ENCODE measurements at regions not wholly inside any gene's neighbourhood (a gene's known extent, or its start where the extent isn't known, plus 50 kb on each side); places are given as distances from the start of the nearest gene placed in this dataset.
"Not testable (repeated sequence)": the region's sequence is repeated elsewhere in the genome, so short reads cannot be mapped to it uniquely, and the experiment has no call there.

- in situ Hi-C loops (cut with MboI; ENCODE audit: low sequenced_read_pairs), result no loop called here
Measured at GRCh38 chr12:105523164-105524057, 192.9 kb downstream of the C12orf75 start.

DNA sequence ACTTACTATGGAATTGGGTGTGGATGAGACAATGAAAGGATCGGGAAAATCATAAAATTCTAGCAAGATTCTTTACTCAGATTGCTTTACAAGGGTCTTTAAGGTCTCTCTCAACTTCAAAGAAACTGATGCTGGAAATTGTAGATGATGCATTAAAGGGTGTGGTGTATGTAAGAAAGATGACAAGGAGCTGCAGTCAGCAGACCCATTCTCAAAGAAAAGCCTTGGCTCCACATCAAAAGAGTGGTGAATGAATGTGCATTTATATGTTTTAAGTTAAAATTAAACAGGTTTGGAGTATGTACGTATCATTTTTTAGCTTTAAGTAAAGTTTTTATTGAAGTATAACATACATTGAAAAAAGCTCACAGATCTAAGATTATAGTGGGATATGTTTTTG lies 194.5 kb downstream of the C12orf75 start:
- in situ Hi-C loops (cut with MboI; ENCODE audit: low sequenced_read_pairs), result no loop called here

GRCh38 chr12:105534068-105534467 lies 203.6 kb downstream of the C12orf75 start:
- in situ Hi-C loops (cut with MboI; ENCODE audit: low sequenced_read_pairs), result no loop called here

DNA sequence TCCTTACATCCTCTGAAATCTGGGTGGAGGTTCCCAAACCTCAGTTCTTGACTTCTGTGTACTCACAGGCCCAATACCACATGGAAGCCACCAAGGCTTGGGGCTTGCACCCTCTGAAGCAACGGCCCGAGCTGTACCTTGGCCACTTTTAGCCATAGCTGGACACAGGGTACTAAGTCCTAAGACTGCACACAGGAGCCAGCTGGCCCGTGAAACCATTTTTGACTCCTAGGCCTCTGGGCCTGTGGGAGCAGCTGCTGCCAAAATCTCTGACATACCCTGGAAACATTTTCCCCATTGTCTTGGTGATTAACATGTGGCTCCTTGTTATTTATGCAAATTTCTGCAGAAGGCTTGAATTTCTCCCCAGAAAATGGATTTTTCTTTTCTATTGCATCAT lies 204.5 kb downstream of the C12orf75 start:
- in situ Hi-C loops (cut with MboI; ENCODE audit: low sequenced_read_pairs), result not testable (repeated sequence)

DNA sequence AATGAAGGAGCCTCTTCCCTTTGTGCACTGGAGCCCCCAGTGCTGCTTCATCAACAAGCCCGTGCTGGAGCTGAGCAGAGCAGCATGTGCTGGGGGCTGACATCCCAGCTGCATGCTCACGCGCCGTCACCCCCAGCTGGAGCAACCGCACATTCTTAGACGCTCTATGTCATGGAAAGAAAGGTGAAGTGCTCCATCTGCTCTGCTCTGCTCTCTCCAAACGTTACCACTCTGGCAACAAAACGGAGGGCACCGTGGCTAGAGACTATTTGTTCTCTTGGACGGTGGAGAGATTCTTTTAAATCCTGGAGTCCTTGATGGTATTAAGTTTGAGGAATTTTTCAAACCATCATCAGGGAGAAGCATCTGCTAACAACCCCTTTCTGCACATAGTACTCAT lies 208.4 kb downstream of the C12orf75 start:
- in situ Hi-C loops (cut with MboI; ENCODE audit: low sequenced_read_pairs), result no loop called here

DNA sequence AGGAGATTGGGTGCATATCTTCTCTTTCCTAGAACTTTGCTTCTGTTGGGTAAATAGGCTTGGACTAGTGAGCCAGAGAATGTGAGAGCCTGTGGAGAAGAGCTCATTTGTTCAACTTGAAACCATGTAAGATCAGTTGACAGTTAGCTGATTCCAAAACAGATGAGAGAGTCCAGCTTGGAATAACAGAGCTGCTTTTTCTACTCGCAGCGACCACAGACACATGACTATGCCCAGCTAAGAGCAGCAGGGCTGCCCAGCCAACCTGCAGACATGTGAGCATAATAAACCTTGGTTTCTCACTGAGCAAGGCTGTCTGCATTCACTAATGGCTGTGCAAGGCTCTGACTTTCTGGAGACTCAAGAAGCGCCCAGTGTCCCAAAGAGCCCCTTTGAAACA lies 209.2 kb downstream of the C12orf75 start:
- in situ Hi-C loops (cut with MboI; ENCODE audit: low sequenced_read_pairs), result no loop called here

GRCh38 chr12:105547786-105548185 lies 217.3 kb downstream of the C12orf75 start:
- in situ Hi-C loops (cut with MboI; ENCODE audit: low sequenced_read_pairs), result no loop called here

DNA sequence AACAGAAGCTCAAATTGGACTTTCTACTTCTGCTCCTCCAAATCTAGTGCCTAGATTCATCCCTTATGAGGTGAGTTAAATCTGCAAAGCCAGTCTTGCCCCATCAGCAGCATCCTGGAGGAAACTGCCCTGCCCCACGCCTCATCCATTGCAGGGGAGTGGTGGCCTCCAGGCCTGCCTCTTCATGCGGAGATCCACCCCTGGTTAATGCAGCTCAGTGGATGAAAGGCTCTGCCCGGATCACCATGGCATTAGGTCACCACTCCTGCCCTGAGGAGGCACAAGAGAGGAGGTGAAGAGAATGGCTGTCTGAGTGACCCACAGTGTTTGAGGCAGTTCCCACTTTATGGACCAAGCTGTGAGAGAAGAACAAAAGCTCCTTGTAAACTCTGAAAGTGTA lies 218.1 kb downstream of the C12orf75 start:
- in situ Hi-C loops (cut with MboI; ENCODE audit: low sequenced_read_pairs), result no loop called here

- in situ Hi-C loops (cut with MboI; ENCODE audit: low sequenced_read_pairs), result no loop called here
Measured at GRCh38 chr12:105552056-105552455, 221.6 kb downstream of the C12orf75 start.

DNA sequence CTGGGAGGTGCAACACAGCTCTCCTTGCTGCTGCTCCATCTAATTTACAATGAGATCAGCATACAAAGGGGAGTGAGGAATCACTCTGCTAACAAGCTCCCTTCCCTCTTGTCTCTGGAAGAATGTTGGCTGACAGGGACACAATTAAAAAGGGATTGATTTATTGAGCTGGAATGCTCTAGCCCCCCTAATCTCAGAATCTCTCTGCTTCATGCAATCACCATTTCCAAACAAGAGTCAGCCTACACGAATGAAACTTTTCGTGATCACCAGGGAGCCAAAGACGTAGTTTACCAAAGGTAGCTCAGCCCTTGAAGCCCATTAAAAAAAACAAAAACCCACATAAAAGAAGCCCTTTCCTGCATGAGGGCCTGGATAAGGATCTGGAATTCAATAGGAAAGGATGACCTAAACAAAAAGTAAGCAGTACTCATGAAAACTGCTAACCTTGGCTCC lies 223.8 kb downstream of the C12orf75 start:
- in situ Hi-C loops (cut with MboI; ENCODE audit: low sequenced_read_pairs), result no loop called here

GRCh38 chr12:105554856-105555255 lies 224.4 kb downstream of the C12orf75 start:
- in situ Hi-C loops (cut with MboI; ENCODE audit: low sequenced_read_pairs), result no loop called here

DNA sequence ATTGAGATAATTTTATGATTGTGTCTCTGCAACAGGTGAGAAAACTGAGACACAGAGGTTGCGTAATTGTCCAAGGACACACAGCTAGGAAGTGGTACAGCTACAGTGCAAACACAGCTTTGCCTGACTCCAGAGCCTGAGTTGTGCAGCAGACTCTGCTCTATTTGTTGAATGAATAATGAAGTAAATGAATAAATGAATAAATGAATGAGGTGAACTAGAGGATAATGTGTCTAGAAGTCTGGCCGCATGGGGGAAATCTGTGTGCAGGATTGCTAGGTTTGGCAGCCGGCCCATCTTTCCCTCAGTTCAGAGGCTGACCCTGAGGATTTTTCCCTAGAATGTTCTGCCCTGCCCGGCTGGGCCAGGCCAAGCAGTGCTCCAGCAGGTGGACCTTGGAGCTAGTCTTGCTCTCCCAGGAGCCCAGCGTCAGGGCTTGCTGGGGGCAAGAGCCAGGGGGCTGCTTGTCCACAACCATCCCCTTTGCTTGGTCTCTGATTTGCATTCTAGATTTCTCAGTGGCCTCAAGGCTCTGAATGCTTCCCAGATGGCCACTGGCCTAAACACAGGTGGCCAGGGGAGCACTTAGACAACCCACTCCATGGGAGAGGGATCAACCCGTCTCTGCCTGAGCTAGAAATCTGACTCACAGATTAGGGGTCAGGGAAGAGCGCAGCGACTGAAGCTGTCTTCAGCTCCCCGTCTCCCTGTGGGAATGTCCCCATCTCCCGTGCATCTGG lies 225.2 kb downstream of the C12orf75 start:
- in situ Hi-C loops (cut with MboI; ENCODE audit: low sequenced_read_pairs), result no loop called here

GRCh38 chr12:105559310-105559709 lies 228.8 kb downstream of the C12orf75 start:
- in situ Hi-C loops (cut with MboI; ENCODE audit: low sequenced_read_pairs), result no loop called here

- in situ Hi-C loops (cut with MboI; ENCODE audit: low sequenced_read_pairs), result no loop called here
Measured at GRCh38 chr12:105561546-105562198, 231.2 kb downstream of the C12orf75 start.

DNA sequence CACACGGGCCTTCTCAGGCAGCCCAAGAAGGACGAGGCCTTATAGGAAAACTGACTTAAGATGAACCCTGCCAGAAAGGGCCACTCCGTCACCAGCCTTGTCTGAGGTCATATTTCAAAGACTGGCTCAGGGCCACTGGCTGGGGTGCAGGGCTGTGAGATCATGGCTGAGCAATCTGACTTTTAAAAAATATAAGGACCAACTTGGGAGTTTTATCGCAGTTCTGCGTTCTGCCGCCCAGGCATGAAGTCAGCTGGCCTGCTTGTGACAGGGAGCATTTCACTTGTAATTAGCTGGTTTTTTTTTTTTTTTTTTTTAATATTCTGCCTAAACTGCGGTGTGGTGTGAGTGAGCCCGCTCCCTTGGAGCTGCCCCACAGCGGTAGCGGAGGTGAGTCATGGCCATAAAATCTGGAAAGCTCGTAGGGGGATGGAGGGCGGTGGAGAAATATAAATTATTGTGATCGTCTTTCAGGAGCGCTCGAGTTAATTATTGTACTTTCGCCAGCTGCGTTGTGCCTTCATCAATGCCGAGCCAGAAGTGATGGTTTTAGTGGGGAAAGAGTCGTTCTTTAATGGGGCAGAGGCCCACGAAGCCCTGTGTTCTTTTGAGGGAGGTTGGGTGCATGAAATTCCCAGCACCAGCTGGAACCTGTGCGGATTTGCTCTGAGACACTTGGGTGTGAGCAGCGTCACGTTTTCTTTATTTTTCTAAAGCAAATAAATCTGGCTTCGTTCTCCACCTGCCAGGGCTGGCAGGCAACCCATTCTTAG lies 231.9 kb downstream of the C12orf75 start:
- in situ Hi-C loops (cut with MboI; ENCODE audit: low sequenced_read_pairs), result no loop called here

DNA sequence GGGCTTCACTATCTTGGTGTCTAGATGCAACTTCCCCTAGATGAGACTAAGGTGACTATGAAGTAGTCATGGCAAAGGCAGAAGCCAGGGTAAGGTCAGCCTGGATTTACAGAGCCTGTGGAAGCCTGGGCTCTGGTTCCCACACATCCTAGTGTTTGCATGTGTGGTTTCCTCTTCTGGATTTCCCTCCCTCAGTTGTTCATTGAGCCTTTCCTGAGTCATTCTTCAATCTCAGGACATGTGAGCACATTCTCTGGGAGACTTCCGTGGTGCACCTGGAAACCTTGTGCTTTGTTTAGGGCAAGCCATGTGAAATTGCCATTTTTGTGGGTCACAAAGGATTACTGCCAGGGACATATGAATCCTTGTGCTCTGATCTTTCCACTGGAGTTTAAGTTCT lies 236.6 kb downstream of the C12orf75 start:
- in situ Hi-C loops (cut with MboI; ENCODE audit: low sequenced_read_pairs), result no loop called here

GRCh38 chr12:105569886-105570285 lies 239.4 kb downstream of the C12orf75 start:
- in situ Hi-C loops (cut with MboI; ENCODE audit: low sequenced_read_pairs), result no loop called here

DNA sequence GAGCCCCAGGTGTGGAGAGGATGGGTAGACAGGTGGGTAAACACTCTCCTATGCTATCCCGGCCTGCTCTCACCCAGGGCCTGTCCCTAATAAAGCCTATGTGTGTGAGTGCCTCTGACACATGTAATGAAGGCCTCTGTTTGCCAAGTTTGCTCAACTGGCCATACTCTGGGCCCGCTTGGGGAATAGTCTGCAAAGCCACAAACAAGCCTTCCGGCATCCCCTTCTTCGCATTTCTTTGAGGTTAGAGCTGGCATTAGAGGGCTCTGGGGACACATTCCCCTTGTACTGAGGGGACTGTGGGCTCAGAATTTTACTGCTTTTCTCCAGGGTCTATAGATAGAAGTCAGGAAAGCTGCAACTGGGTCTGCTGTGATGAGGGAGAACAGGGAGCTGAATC lies 240.5 kb downstream of the C12orf75 start:
- in situ Hi-C loops (cut with MboI; ENCODE audit: low sequenced_read_pairs), result no loop called here

GRCh38 chr12:105573574-105573973 lies 243.1 kb downstream of the C12orf75 start:
- in situ Hi-C loops (cut with MboI; ENCODE audit: low sequenced_read_pairs), result no loop called here

GRCh38 chr12:105574056-105574715 lies 243.7 kb downstream of the C12orf75 start:
- in situ Hi-C loops (cut with MboI; ENCODE audit: low sequenced_read_pairs), result no loop called here
